Right lobe of liver (tissue), 4 donors: ENCODE measurements at regions not wholly inside any gene's neighbourhood (a gene's known extent, or its start where the extent isn't known, plus 50 kb on each side); places are given as distances from the start of the nearest gene placed in this dataset.

ENCODE experiments used
- CTCF ChIP-seq, 4 donors: fragments of 200-600 bp in 3 of 4; fragments of 450-650 bp in 1 of 4; IDR thresholded peaks; one replicate each; pipeline versions ENCODE4 v1.5.1 to v1.8.0; 2016 to 2022; ENCODE audit warnings: antibody characterized with exemption in 4 of 4, mild to moderate bottlenecking in 2 of 4
- POLR2A ChIP-seq: fragments of 450-650 bp; IDR thresholded peaks from one replicate; pipeline ENCODE4 v1.6.1; 2017; ENCODE audit warnings: antibody characterized with exemption, mild to moderate bottlenecking
- donor health status: DM: no; HTN: no; CAD: no.
- donor health status: DM: no; HTN: no; CAD: no.
- donor health status: DM: no; HTN: yes; CAD: no.

DNA sequence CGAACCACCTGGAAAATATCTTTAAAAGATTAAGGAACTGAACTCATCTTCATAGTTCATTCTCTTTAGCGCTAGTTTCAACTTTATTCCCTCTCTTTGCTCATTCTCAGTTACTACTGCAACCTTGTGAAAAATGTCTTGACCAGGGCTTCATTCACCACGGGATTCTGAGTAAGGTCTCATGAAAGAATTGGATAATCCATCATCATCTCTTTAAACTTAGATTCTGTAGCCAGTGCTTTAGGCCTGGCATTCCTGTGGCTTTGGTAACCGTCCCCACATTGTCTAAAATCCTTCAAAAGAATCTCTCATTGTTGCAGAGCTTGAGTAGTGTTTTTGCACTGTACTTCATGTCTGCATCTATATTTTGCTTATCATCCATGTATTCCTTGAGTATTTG, 229.5 kb downstream of the ETAA1 start:
- TF ChIP-seq POLR2A = no peak
- TF ChIP-seq CTCF (IDR thresholded peaks at IDR 0.05) = no peak
